HG03571 (cell line): ENCODE measurements at regions not wholly inside any gene's neighbourhood (a gene's known extent, or its start where the extent isn't known, plus 50 kb on each side); places are given as distances from the start of the nearest gene placed in this dataset.

Experiments used
- ATAC-seq: cut with Tn5 transposase; IDR thresholded peaks from one replicate; pipeline ENCODE4 v1.9.1; 2021; ENCODE audit not compliant: unreplicated experiment

DNA sequence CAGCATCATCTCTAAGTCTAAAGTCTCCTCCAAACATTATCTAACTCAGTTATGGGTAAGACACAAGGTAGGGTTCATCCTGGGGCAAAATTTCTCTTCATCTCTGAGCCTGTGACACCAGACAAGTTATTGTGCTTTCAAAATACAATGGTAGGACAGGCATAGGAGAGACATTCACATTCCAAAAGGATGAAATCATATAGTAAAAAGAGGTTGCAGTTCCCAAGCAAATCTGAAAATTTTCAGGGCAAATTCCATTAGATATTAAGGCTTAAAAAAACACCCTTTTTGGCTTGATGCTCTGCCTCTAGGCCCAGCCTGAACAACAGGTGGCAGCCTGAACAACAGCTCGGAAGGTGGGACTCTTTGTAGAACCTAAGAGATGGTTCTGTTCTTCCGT is 448.3 kb upstream of the SLIT2 start:
- ATAC-seq: no peak

DNA sequence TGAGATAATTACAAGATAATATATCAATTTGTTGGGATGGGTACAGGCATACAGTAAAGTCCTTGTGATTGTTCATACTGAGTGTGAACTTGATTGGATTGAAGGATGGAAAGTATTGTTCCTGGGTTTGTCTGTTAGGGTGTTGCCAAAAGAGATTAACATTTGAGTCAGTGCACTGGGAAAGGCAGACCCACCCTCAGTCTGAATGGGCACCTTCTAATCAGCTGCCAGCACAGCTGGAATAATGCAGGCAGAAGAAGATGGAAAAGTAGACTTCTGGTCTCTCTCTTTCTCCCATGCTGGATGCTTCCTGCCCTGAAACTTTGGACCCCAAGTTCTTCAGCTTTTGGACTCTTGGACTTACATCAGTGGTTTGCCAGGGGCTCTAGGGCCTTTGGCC is 457.9 kb upstream of the SLIT2 start:
- ATAC-seq: no peak

DNA sequence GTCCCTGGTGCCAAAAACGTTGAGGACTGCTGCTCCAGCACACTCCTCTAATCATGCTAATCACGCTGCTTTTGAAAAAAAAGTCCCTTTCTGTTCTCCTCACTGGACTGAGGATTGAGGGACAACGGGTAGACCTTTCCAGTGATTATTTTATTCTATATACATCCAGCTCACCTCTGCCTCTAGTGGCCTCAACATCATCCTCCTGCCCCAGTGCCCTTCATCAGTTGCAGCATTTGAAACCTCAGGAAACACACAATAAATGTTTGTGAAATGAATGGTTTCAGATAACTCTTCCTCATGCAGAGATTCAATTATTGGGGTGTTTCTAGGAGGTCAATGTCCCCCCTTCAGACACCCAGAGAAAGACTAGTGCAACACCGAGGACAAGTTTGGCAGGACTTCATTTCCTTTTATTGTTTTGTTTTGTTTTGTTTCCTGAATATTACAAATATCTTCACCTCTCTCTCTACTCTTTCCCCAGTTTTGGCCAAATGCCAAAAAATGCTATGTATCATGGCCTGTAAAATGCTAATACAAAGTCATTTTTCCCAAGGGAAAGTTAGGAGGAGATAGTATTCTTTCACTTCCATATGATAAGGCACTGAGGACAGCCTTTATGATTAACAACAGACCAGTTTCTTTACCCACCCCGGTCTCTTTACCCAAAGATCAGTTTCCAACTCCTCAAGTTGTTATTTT is 460.1 kb upstream of the SLIT2 start:
- ATAC-seq: no peak

DNA sequence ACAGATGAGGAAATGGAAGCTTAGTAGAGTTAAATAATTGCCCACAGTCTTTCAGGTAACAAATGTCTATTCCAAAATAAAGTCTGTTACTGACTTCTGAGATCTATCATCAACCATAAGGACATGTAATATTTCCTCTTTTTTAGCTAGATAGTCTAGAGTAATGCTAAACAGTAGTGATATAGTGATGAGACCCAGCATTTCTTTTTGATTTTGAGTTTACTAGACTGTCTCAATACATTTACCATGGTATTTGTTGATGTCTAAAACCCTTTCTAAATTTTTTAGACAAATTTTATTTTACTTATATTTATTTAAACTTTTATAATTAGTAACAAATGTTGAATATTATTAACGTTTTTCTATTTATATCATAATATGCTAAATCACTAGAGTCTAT is 465.1 kb upstream of the SLIT2 start:
- no peak for ATAC-seq

DNA sequence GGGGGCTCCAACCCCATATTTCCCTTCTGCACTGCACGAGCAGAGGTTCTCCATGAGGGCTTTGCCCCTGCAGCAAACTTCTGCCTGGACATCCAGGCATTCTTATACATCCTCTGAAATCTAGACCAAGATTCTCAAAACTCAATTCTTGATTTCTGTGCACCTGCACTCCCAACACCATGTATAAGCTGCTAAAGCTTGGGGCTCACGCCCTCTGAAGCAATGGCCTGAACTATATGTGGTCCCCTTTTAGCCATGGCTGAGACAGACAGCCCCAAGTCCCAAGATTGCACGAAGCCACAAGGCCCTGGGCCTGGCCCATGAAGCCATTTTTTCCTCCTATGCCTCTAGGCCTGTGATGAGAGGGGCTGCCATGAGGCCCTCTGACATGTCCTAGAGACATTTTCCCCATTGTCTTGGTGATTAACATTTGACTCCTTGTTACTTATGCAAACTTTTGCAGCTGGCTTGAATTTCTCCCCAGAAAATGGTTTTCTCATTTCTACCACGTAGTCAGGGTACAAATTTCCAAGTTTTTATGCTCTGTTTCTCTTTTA is 468.0 kb upstream of the SLIT2 start:
- ATAC-seq: no peak

DNA sequence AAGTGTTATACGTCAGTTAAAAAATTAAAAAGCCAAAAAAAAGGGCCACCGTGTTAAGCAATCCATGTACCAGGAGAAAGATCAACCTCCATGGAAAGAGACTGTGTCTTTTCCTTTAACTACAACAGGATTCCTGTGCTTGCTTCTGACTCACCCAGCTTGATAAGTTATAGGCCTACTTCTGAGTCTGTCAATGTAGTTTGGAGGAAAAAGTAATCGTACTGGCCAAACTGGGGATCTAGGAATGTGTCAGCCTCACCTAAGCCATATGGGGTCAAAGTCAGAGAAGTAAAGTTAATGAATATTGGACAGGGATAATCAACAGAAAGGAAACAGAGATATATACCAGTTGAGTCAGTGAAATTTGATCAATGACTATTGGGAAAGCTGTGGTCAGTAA is 470.8 kb upstream of the SLIT2 start:
- ATAC-seq: no peak

DNA sequence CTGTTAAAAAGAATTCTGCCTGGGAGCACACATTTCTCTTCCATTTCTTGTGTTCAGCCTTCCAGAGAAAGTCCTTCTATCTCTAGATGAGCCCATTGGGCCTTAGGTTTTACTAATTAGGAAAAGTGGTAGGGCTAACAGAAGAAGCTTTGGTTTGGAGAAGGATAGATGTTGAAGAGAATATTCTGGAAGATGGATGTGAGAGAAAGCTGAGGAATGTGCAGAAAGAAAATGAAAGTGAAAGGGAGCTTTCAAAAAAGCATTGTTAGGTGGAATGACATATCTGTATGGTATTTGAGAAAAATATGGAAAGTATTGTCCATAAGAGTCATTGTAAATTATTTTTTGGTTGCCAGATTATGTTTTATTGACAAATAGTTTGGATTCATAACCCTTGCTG is 474.8 kb upstream of the SLIT2 start:
- ATAC-seq: no peak

DNA sequence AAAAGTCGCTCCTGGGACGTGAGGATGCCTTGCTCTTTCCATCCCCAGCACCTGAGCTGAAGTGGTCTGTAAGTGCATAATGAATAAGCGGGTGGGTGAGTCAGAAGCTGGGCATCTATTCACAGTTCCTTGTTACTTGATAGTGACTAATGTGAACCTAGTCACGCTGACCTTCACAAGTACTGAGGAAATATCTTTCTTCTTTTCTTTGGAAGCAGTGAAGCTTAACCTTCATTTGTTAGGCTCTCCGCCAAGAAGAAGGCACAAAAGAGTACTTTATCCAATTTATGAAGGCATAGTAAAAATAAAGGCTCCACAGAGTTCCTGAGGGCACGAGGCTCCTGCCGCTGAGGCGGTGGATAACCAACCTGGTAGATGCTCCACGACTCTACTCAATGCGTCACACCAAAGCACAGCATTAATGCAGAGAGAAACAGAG is 475.7 kb upstream of the SLIT2 start:
- no peak for ATAC-seq

DNA sequence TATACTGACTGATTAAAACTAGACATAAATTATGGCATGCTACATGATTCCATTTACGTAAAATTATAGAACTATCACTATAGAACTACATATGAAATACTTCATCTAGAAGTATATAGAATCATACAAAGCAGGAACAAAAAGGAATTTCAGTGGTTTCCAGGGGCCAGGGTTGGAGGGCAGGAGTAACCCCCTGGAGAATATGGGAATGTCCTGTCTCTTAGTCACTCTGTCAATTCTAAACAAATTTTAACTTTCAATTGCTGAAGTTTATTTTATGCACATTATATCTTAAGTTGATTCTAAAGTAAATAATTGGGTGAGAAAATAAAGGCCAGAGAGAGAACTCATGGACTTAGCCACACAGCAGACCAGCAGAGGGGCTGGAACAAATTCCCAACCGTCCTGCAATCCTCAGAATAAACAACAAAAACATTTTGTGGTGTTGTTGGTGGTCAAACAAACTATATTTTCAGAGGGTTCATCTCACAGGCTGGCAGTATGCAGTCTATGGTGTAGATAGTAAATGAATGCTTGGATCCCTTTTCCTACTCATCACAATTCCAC is 476.9 kb upstream of the SLIT2 start:
- ATAC-seq: no peak

DNA sequence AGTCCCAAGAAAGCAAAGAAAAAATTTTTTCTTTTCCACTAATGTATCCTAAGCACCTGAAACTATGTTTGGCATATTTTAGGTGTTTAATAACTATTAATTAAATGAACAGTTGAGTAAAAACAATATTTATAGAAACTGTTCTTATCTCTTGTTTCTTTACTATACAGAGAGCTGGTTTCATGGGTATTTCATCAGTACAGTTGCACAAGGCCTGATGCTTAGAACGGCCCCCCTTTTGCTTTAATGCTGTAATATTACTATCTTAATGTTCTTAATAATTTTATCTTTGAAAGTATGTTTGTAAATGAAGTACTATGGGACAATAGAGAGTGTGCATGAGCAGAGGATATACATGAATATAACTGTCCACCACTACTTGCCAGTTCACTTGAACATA is 479.1 kb upstream of the SLIT2 start:
- no peak for ATAC-seq

DNA sequence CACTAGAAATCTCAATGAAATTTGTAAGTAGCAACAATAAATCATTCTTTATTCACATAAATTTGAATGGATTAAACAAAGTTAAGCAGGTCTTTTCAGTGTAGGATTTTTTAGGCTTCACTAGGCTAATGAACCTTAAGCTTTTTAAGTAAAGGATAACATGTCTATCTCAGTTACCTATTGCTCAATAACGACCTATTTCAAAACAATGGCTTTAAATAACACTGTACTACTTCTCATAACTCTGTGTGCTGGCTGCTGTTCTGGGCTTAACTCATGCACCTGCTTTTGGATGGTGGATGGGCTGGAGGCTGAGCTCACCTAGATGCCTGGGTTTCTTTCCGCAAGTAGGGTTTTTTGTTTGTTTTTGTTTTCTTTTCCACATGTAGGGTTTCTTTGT is 495.0 kb upstream of the SLIT2 start:
- no peak for ATAC-seq

DNA sequence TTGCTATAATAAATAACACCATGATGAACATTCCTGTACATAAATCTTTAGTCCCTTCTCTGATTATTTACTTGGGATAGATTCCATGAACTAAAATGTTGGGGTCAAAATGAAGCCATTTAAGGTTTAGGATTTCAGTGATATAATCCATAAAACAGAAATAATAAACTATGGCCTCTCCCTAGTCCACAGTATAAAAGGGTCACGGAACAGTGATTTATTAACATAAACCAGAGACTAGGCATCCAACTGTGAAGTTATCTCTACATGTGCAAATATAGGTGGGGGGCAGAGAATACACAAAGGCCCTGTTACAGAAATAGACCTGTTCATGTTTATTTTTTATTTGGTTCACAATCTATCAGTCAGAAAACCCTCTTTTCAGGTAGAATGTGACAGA is 499.1 kb upstream of the SLIT2 start:
- no peak for ATAC-seq

DNA sequence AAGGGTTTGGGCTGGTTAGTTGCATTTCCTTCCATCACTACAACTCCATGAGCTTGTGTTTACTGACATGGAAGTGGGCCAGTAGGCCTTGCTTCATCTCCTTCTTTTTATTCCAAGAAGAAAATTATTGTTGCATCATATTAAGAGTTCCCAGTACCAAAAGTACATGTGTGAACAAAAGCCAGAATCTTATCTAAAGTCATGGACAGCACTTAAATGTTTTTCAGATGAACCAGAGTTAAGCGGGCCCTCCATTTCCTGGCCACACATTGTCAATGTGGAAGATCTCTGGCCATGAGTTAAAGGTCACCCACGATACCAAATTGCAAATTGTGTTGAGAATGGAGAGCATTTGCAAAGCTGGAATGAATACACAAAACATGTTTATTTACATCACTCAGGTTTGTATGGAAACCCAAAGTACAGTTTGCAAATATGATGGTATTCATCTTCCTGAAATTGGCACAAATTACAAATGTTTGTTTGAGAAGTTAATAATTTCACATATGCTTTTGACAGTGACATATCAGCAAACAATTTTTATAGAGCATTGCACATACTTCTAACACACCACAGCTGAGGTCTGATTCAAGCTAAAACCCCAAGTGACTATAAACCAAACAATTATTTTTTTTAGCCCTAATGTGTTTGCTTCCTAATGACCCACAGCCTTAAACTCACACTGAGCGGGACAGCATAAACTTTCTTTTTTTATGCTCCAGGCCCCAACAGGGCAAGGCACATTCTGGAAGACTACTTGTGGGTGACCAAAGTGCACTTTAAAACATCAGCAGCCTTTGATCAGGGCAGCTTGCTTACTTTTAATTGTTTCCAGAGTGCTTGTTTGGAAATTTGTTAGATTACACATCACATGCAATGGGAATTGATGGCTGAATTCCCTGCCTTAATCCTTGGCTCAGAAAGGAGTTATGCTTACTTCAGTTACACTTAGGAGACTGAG is 502.9 kb upstream of the SLIT2 start:
- no peak for ATAC-seq

DNA sequence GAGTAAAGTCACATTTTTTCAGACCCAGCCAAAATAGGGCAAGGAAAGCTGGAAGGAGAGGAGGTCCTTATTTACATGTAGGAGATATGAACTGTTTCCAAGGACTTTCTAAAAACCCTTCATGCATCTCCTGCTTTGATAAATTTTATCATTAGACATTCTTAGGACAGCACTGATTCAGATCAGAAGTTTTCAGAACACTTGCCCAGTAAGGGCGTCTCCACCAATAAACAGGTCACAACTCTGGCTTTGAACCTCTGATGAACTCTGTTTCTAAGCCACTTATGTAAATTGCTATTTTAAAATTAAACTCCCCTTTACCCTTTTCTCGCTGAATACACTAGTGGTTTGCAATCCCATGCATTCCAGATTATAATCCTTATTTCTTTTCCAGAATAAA is 505.3 kb upstream of the SLIT2 start:
- ATAC-seq: no peak

DNA sequence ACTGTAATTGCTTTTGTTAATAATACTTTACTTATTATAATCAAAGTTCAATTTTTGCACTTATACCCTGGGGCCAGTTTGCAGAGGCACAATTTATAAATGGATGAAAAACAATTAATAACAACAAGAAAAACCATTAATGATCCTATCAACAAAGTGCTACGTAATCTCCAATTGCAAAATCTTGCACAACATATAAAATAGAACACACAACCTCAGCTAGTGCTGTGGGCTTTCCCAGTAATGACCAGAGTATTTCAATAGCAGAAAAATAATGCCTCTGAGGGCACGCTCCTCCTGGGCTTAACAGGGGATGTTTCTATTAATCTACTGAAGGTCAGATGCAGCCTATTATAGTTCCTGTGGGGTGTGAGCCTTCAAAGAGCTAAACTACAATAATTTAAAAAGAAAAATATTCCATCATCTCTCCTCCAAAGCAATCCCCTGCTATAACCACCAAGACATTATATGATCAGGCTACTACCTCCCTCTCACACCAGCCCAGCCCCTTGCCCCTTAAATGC is 508.5 kb upstream of the SLIT2 start:
- ATAC-seq: no peak

DNA sequence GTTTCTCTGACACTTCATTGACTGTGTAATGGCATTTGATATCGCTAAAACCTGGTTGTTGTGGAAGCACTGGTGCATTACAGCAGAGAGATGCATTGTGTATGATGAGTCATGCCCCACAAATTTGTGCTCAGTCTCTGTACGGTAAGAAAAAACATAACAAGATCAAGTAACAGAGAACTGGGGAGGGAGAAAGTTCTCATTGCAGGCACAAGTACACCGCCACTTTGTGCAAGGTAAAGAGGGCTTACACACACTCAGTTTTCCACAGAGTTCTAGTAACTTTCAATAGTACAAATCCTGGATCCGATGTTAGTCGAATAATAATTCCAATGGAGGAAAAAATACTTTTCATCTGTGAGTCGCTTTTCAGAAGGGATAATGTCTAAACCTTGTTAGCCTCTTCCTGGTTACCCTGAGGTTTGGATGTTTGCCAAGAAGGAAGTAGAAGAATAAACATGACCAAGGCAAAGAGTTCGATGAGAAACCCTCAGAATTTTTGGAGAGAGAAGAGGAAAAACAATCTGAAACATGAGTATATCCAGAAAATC is 512.5 kb upstream of the SLIT2 start:
- ATAC-seq: no peak

DNA sequence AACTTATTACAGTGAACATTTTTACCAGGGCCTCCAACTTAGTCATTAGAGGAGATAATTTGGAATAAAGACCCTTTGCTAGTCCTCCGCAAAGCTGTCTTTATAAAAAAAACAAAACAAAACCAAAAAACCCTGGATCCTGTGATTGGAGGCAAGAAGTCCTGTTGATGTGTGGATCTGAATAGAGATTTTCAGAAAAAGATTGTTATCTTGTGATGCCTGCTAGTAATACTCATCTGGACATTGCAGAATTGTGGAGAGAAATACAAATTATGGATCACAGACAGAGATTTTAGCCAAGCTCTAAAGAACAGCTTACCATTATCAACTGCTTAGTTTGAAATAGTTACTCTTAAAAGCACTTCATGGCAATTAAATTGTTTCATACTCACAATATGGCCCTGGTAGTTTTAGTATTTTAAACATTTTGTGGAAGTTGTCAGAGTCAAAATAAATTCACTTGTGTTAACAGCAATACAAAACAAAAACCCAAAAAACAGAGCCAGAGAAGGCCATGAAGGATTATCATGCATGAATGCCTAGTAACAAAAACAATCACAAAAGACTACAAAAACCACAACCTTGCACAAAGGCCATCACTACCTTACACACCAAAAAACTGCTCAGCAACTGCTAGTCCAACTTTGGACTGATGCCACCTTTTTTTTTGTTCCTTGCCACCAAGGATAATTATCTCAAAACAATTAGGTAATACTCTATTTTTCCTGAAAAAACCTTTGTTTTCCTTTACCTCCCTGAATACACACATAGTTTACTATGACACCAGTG is 514.5 kb upstream of the SLIT2 start:
- no peak for ATAC-seq

DNA sequence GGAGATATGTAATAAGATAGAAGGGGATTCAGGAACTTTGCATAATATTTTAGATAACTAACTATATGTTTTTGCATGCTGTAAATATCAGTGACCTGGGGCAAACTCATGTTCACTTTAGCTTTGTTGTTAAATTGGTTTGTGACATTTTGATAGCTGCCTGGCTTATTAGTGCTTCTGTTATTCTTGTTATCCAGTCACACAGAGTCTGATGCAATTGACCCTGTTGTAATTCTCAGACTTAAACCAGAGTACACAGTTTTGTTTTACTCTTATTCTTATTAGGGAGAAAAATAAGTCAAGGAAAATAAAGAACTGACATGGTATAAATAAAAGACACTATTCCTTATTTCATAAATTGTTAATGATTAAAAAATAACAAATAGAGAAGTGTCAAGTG is 516.7 kb upstream of the SLIT2 start:
- ATAC-seq: no peak

DNA sequence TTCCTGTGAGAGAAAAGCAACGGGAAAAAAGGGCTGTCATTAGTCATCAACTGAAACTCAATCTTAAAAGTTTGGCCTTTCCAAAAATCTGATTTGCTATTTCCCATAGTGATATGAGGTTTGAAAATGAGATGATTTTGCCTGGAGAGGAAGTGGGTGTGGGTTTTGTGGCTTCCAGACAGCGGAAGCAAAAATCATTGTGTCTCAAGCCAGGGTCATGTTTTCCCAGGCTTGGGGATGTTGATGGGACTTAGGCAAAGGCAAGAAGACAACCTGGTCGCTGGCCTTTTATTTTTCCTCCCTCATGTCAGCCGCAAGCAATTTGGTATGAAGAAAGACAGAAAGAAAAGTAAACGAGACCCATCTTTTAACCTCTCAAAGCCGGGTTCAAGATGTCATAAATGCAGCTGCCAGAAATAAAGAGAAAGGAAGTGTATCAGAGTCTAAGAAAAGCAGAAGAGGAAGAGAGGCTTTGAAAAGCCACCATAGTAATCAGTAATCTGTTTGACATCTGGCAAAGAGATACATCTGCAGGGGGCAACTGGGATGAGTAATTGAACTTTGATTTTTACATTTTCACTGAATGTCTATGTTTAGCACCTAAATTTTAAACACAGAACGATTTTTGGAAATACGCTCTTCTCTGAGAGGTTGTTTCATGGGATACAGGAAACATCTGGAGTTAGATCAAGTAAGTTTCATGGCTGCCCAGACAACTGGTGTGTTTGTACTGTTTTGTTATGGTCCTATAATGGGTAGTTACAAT is 521.6 kb upstream of the SLIT2 start:
- ATAC-seq: no peak

DNA sequence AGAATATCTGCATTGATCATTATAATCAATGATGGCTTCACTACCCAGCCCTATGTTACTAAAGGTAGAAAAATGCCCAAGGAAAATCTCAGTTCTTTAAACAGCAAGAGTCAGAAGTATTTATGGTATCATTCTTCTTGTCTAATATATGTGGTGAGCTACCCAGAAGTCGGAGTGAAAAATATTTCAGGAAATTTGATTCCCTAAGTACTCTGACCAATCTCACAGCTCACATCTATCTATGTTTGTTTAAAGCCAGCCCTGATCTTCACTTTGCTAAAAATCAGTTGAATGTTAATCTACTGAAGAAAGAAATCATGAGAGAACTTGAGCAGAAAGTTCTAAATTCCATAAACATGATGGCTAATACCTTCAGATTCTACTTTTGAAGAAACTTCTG is 522.9 kb upstream of the SLIT2 start:
- ATAC-seq: no peak
